GM12878 (cell line): ENCODE measurements at regions not wholly inside any gene's neighbourhood (a gene's known extent, or its start where the extent isn't known, plus 50 kb on each side); places are given as distances from the start of the nearest gene placed in this dataset.

Experiments
- ATAC-seq: fragments of 200-7000 bp; cut with Tn5 transposase; 3 replicates; pipeline ENCODE4 v1.9.1; 2020; ENCODE audit warnings: mild to moderate bottlenecking, moderate library complexity
- BruUV-seq: library from RNA; stranded (reverse); fragments of 400-500 nt; replicated peaks from 2 replicates; lab custom pipeline; 2021; lab: Mats Ljungman, UMichigan
- CTCF ChIA-PET: fragments of 300-600 bp; sonication (Branson Sonifier 250); formaldehyde crosslinking; extraction: SDS; loops from one replicate; lab custom pipeline; 2021; ENCODE audit warnings: inconsistent platforms; lab: Yijun Ruan, JAX
- POLR2A ChIA-PET: fragments of 350-600 bp; formaldehyde crosslinking; extraction: SDS; loops from one replicate; lab custom pipeline; 2021; ENCODE audit warnings: inconsistent platforms; lab: Charles Lee
- RAD21 ChIA-PET: fragments of 300-600 bp; sonication (Branson Sonifier 250); formaldehyde crosslinking; loops from one replicate; lab custom pipeline; 2023; ENCODE audit warnings: antibody characterized with exemption; ENCODE audit not compliant: unreplicated experiment; lab: Charles Lee
- SMC1A ChIA-PET: fragments of 300-600 bp; sonication (Branson Sonifier 250); formaldehyde crosslinking; loops from one replicate; lab custom pipeline; 2023; ENCODE audit not compliant: unreplicated experiment, uncharacterized antibody; lab: Charles Lee
- DNase-seq: peaks from one replicate; pipeline ENCODE4 v3.0.0-alpha.2; 2011; ENCODE audit warnings: low read depth, low spot score
- FAIRE-seq: peaks from 3 replicates; lab custom pipeline; 2011; peaks lifted over from hg19 to GRCh38; lab: Jason Lieb, UNC
- H2AFZ ChIP-seq: 2 replicates; pipeline ENCODE4 v1.6.0; 2011; ENCODE audit warnings: low read depth, low read length, control low read depth; ENCODE audit not compliant: control insufficient read depth
- H3K27ac ChIP-seq: 2 replicates; pipeline ENCODE4 v1.5.1; 2011; ENCODE audit warnings: control low read depth; ENCODE audit not compliant: control insufficient read depth, insufficient read depth
- H3K27me3 ChIP-seq, 2 experiments: replicated peaks in 1 of 2; 2 replicates each; pipeline versions ENCODE4 v1.6.0 to v1.6.1; 2011; ENCODE audit warnings: low read length in 1 of 2; ENCODE audit not compliant: control insufficient read depth in 2 of 2, insufficient read depth in 2 of 2
- H3K36me3 ChIP-seq, 2 experiments: 2 replicates each; pipeline ENCODE4 v1.5.1; 2011; ENCODE audit warnings: low read length in 1 of 2; ENCODE audit not compliant: control insufficient read depth in 2 of 2, insufficient read depth in 2 of 2
- H3K4me1 ChIP-seq: 2 replicates; pipeline ENCODE4 v1.6.1; 2011; ENCODE audit warnings: mild to moderate bottlenecking, low read length, moderate library complexity, mixed read lengths; ENCODE audit not compliant: control insufficient read depth, insufficient read depth
- H3K4me2 ChIP-seq: 2 replicates; pipeline ENCODE4 v1.6.0; 2011; ENCODE audit warnings: control low read depth; ENCODE audit not compliant: control insufficient read depth, insufficient read depth
- H3K4me3 ChIP-seq: fragments of 200-600 bp; sonication (generic); 2 replicates; pipeline ENCODE4 v1.5.1; 2016
- H3K79me2 ChIP-seq: 2 replicates; pipeline ENCODE4 v1.6.0; 2011; ENCODE audit warnings: low read length; ENCODE audit not compliant: control insufficient read depth, insufficient read depth
- H3K9ac ChIP-seq: 2 replicates; pipeline ENCODE4 v1.8.0; 2011; ENCODE audit warnings: low read length, control low read depth, mixed read lengths; ENCODE audit not compliant: control insufficient read depth, insufficient read depth
- H3K9me3 ChIP-seq: replicated peaks from 3 replicates; pipeline ENCODE4 v1.5.1; 2011; ENCODE audit warnings: mild to moderate bottlenecking, low read length; ENCODE audit not compliant: control insufficient read depth, insufficient read depth
- H4K20me1 ChIP-seq: 2 replicates; pipeline ENCODE4 v1.6.0; 2011; ENCODE audit not compliant: control insufficient read depth, insufficient read depth
- CUX1 ChIP-seq: IDR thresholded peaks from 2 replicates; pipeline ENCODE4 v1.6.1; 2012; ENCODE audit warnings: improper control_type of control experiment, low read depth, low read length; ENCODE audit not compliant: insufficient replicate concordance
- IKZF2 ChIP-seq, 2 experiments: fragments of 450-650 bp; IDR thresholded peaks; 2 replicates each; pipeline ENCODE4 v1.6.1; 2017; ENCODE audit warnings: mild to moderate bottlenecking in 2 of 2, moderate library complexity in 2 of 2
- IRF5 ChIP-seq: fragments of 450-650 bp; IDR thresholded peaks from 2 replicates; pipeline ENCODE4 v1.6.1; 2017; ENCODE audit warnings: borderline replicate concordance
- LARP7 ChIP-seq: fragments of 450-650 bp; IDR thresholded peaks from 2 replicates; pipeline ENCODE4 v1.6.1; 2017; ENCODE audit warnings: mild to moderate bottlenecking
- MYC ChIP-seq: IDR thresholded peaks from 2 replicates; pipeline ENCODE4 v1.6.1; 2011; ENCODE audit warnings: mild to moderate bottlenecking, low read length, moderate library complexity, inconsistent platforms; ENCODE audit not compliant: insufficient read depth, insufficient replicate concordance, insufficient read length, severe bottlenecking
- NBN ChIP-seq: fragments of 450-650 bp; IDR thresholded peaks from 2 replicates; pipeline ENCODE4 v1.6.1; 2016
- NR2F1 ChIP-seq: fragments of 450-650 bp; conservative IDR thresholded peaks from 2 replicates; pipeline ENCODE4 v1.6.1; 2017; ENCODE audit warnings: mild to moderate bottlenecking
- SKIL ChIP-seq: fragments of 450-650 bp; IDR thresholded peaks from 2 replicates; pipeline ENCODE4 v1.6.1; 2017; ENCODE audit warnings: mild to moderate bottlenecking, low read depth, inconsistent platforms; ENCODE audit not compliant: poor library complexity, severe bottlenecking
- SMARCA5 ChIP-seq: fragments of 450-650 bp; IDR thresholded peaks from 2 replicates; pipeline ENCODE4 v1.6.1; 2017; ENCODE audit warnings: mild to moderate bottlenecking
- SREBF1 ChIP-seq: IDR thresholded peaks from 2 replicates; pipeline ENCODE4 v1.6.1; 2012; ENCODE audit warnings: mild to moderate bottlenecking, low read length
- TCF3 ChIP-seq: IDR thresholded peaks from 2 replicates; pipeline ENCODE4 v1.6.1; 2012; ENCODE audit warnings: low read depth, mild to moderate bottlenecking, low read length, borderline replicate concordance; ENCODE audit not compliant: insufficient read depth
- WGBS: methylation state at CpG from one replicate; pipeline ENCODE4 v1.1.6; 2016; ENCODE audit warnings: low lambda C conversion rate; ENCODE audit not compliant: insufficient replicate concordance, insufficient coverage; ENCODE audit errors: missing lambda C conversion rate; 5-methylcytosine and 5-hydroxymethylcytosine counted together
- in situ Hi-C: fragments of 300-500 bp; cut with MboI; formaldehyde crosslinking; loops from 9 replicates; pipeline ENCODE4 v1.14.3; 2018; ENCODE audit warnings: mixed read lengths
- intact Hi-C: fragments of 100-400 bp; cut with micrococcal nuclease; formaldehyde crosslinking; loops from one replicate; pipeline ENCODE4 v1.14.2; 2022; ENCODE audit not compliant: unreplicated experiment
- TF ChIP-seq, protein P1 (sequence below): IDR thresholded peaks from 2 replicates; pipeline ENCODE4 v1.6.1; 2011; ENCODE audit warnings: low read depth, low read length, improper control_type of control experiment, borderline replicate concordance

- ATAC-seq (no peak), DNase-seq (no peak)
- BruUV-seq = no TSS peak
- no peaks in the 10 kb centered on the region for H3K9me3 ChIP-seq
- H3K27me3 ChIP-seq = no peaks in the 10 kb centered on the region
- no peak overlapping the region for H3K27ac ChIP-seq
- no peaks in the 10 kb centered on the region for H3K36me3 ChIP-seq
- ChIA-PET SMC1A (no interaction called here), RAD21 (interaction anchor here (0.6 kb wide), 1 partner anchor 106 kb away, joined by 3 read pairs; no protein-coding TSS in a partner anchor), CTCF (no interaction called here)
- H3K4me1 ChIP-seq = no peaks in the 10 kb centered on the region
- no peak overlapping the region for H2AFZ ChIP-seq
- H3K4me2 ChIP-seq = no peak overlapping the region
- H3K4me3 ChIP-seq = no peak overlapping the region
- no peak overlapping the region for H3K9ac ChIP-seq
- TF ChIP-seq CUX1 (no peak), NBN (no peak), SKIL (no peak), SREBF1 (no peak), IRF5 (no peak), SMARCA5 (no peak), MYC (no peak), TCF3 (no peak), LARP7 (no peak), NR2F1 (no peak), IKZF2 (IDR thresholded peaks at IDR 0.05) (no peak)
- TF ChIP-seq, protein P1, sequence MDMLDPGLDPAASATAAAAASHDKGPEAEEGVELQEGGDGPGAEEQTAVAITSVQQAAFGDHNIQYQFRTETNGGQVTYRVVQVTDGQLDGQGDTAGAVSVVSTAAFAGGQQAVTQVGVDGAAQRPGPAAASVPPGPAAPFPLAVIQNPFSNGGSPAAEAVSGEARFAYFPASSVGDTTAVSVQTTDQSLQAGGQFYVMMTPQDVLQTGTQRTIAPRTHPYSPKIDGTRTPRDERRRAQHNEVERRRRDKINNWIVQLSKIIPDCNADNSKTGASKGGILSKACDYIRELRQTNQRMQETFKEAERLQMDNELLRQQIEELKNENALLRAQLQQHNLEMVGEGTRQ = no peak
- TF ChIP-seq, all 136 proteins: peak for 0
- Histone ChIP-seq H4K20me1 (no peaks in the 10 kb centered on the region), H3K79me2 (no peaks in the 10 kb centered on the region)
- POLR2A ChIA-PET = interaction anchor here (1.1 kb wide), 1 partner anchor 37 kb away, joined by 3 read pairs; no protein-coding TSS in a partner anchor
- in situ Hi-C loops (no loop called here), intact Hi-C loops (no loop called here)
- no peak for FAIRE-seq
- WGBS = 38% methylated on average over 1 of the region's 1 CpG
These were observed 142.3 kb downstream of the IRX5 start for GRCh38 chr16:55072976-55073375.
